PC-3 (cell line): ENCODE measurements at regions not wholly inside any gene's neighbourhood (a gene's known extent, or its start where the extent isn't known, plus 50 kb on each side); places are given as distances from the start of the nearest gene placed in this dataset.

Experiments
- EZH2 ChIP-seq: fragments of 300-600 bp; sonication (generic); IDR thresholded peaks from one replicate; pipeline ENCODE4 v1.6.1; 2017; ENCODE audit warnings: antibody characterized with exemption, mild to moderate bottlenecking, low read length; ENCODE audit not compliant: unreplicated experiment
- EZH2phosphoT487 ChIP-seq: fragments of 300-600 bp; sonication (generic); IDR thresholded peaks from 2 replicates; pipeline ENCODE4 v1.6.1; 2018; ENCODE audit warnings: mild to moderate bottlenecking, antibody characterized with exemption, low read length, borderline replicate concordance
- TF ChIP-seq, protein P1 (sequence below): fragments of 300-600 bp; sonication (generic); conservative IDR thresholded peaks from 2 replicates; pipeline ENCODE4 v1.5.1; 2017; ENCODE audit warnings: antibody characterized with exemption, low read depth, mild to moderate bottlenecking, low read length

DNA sequence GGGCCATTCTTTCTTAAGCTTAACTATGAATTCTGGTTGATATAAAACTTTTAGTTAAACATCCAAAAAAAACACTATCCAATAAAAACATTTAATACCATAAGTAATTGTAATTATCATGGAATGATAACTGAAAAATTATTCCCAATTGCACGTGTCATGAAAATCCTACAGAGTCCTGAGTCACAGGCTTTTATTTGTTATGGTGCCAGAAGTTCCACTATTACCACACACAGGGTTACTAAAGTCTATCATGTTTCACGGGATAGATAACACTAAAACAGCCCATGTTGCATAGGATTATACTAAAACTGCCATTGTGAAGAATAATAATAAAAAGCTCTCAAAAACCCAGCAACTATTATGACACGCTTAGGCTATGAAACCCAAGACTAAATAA lies 1381.8 kb downstream of the EFNA5 start:
- TF ChIP-seq, protein P1, sequence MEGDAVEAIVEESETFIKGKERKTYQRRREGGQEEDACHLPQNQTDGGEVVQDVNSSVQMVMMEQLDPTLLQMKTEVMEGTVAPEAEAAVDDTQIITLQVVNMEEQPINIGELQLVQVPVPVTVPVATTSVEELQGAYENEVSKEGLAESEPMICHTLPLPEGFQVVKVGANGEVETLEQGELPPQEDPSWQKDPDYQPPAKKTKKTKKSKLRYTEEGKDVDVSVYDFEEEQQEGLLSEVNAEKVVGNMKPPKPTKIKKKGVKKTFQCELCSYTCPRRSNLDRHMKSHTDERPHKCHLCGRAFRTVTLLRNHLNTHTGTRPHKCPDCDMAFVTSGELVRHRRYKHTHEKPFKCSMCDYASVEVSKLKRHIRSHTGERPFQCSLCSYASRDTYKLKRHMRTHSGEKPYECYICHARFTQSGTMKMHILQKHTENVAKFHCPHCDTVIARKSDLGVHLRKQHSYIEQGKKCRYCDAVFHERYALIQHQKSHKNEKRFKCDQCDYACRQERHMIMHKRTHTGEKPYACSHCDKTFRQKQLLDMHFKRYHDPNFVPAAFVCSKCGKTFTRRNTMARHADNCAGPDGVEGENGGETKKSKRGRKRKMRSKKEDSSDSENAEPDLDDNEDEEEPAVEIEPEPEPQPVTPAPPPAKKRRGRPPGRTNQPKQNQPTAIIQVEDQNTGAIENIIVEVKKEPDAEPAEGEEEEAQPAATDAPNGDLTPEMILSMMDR = no peak
- TF ChIP-seq EZH2 (no peak), EZH2phosphoT487 (no peak)
